ENCODE measurements at regions not wholly inside any gene's neighbourhood (a gene's known extent, or its start where the extent isn't known, plus 50 kb on each side); places are given as distances from the start of the nearest gene placed in this dataset.

GRCh38 chr9:16031486-16031885 is 478.6 kb downstream of the CCDC171 start:
- TF ChIP-seq CTCF (IDR thresholded peaks at IDR 0.05) (no peak), POLR2A (IDR thresholded peaks at IDR 0.05) (no peak)

All from adrenal gland (tissue), 5 donors.